ENCODE measurements at regions not wholly inside any gene's neighbourhood (a gene's known extent, or its start where the extent isn't known, plus 50 kb on each side); places are given as distances from the start of the nearest gene placed in this dataset.

DNA sequence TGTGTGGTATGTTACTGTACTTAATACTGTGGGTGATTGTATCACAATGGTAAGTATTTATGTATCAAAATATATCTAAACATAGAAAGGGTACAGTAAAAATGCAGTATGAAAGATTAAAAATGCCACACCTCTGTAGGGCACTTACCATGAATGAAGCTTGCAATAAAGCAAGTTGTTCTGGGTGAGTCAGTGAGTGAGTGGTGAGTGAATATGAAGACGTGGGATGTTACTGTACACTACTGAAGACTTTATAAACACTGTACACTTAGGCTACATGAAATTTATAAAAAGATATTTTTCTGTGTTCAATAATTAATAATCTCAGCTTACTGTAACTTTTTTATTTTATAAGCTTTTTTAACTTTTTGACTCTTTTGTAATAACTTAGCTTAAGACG lies 1162.4 kb upstream of the NRXN1 start:
- Histone ChIP-seq H3K27ac (ENCODE audit: control insufficient read depth, insufficient read depth) (no peak overlapping the region), H3K36me3 (ENCODE audit: control insufficient read depth in 2 of 2, insufficient read depth in 2 of 2, low read length in 1 of 2) (no peaks in the 10 kb centered on the region), H2AFZ (ENCODE audit: control insufficient read depth, low read depth, low read length) (no peak overlapping the region), H3K9ac (ENCODE audit: control insufficient read depth, insufficient read depth, low read length) (no peak overlapping the region), H3K27me3 (replicated peaks in 1 of 2; ENCODE audit: control insufficient read depth in 2 of 2, insufficient read depth in 2 of 2, low read length in 1 of 2) (no peaks in the 10 kb centered on the region), H4K20me1 (ENCODE audit: control insufficient read depth, insufficient read depth) (no peaks in the 10 kb centered on the region), H3K4me2 (ENCODE audit: control insufficient read depth, insufficient read depth) (no peak overlapping the region), H3K9me3 (replicated peaks; ENCODE audit: control insufficient read depth, insufficient read depth, low read length) (no peaks in the 10 kb centered on the region), H3K4me3 (no peak overlapping the region), H3K4me1 (ENCODE audit: control insufficient read depth, insufficient read depth, low read length) (no peaks in the 10 kb centered on the region), H3K79me2 (ENCODE audit: control insufficient read depth, insufficient read depth, low read length) (no peaks in the 10 kb centered on the region)
- ChIA-PET SMC1A (ENCODE audit: uncharacterized antibody, unreplicated experiment) (interaction anchor here (1.1 kb wide), 1 partner anchor 14 kb away, joined by 3 read pairs; no protein-coding TSS in a partner anchor), RAD21 (ENCODE audit: unreplicated experiment) (no interaction called here), POLR2A (no interaction called here), CTCF (no interaction called here)
- BruUV-seq (replicated peaks), result no TSS peak
- TF ChIP-seq PRDM15 (CRISPR knock-in tag; IDR thresholded peaks at IDR 0.05) (no peak), BMI1 (IDR thresholded peaks at IDR 0.05; ENCODE audit: borderline replicate concordance) (no peak)
- TF ChIP-seq, protein P1, sequence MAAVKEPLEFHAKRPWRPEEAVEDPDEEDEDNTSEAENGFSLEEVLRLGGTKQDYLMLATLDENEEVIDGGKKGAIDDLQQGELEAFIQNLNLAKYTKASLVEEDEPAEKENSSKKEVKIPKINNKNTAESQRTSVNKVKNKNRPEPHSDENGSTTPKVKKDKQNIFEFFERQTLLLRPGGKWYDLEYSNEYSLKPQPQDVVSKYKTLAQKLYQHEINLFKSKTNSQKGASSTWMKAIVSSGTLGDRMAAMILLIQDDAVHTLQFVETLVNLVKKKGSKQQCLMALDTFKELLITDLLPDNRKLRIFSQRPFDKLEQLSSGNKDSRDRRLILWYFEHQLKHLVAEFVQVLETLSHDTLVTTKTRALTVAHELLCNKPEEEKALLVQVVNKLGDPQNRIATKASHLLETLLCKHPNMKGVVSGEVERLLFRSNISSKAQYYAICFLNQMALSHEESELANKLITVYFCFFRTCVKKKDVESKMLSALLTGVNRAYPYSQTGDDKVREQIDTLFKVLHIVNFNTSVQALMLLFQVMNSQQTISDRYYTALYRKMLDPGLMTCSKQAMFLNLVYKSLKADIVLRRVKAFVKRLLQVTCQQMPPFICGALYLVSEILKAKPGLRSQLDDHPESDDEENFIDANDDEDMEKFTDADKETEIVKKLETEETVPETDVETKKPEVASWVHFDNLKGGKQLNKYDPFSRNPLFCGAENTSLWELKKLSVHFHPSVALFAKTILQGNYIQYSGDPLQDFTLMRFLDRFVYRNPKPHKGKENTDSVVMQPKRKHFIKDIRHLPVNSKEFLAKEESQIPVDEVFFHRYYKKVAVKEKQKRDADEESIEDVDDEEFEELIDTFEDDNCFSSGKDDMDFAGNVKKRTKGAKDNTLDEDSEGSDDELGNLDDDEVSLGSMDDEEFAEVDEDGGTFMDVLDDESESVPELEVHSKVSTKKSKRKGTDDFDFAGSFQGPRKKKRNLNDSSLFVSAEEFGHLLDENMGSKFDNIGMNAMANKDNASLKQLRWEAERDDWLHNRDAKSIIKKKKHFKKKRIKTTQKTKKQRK (IDR thresholded peaks at IDR 0.05; ENCODE audit: low read depth, low read length), result no peak
- TF ChIP-seq, protein P2, sequence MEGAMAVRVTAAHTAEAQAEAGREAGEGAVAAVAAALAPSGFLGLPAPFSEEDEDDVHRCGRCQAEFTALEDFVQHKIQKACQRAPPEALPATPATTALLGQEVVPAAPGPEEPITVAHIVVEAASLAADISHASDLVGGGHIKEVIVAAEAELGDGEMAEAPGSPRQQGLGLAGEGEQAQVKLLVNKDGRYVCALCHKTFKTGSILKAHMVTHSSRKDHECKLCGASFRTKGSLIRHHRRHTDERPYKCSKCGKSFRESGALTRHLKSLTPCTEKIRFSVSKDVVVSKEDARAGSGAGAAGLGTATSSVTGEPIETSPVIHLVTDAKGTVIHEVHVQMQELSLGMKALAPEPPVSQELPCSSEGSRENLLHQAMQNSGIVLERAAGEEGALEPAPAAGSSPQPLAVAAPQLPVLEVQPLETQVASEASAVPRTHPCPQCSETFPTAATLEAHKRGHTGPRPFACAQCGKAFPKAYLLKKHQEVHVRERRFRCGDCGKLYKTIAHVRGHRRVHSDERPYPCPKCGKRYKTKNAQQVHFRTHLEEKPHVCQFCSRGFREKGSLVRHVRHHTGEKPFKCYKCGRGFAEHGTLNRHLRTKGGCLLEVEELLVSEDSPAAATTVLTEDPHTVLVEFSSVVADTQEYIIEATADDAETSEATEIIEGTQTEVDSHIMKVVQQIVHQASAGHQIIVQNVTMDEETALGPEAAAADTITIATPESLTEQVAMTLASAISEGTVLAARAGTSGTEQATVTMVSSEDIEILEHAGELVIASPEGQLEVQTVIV (IDR thresholded peaks at IDR 0.05; ENCODE audit: borderline replicate concordance, partially characterized antibody), result no peak
- intact Hi-C loops (cut with micrococcal nuclease; ENCODE audit: unreplicated experiment), result no loop called here
- FAIRE-seq, result no peak
- in situ Hi-C loops (cut with MboI), result no loop called here
- 11% methylated on average over 2 of the region's 2 CpGs for WGBS (ENCODE audit: insufficient coverage, insufficient replicate concordance, low lambda C conversion rate, missing lambda C conversion rate)
- DNase-seq (ENCODE audit: low read depth, low spot score), result no peak
- ATAC-seq, result no peak
